B cell (primary cell): ENCODE measurements at regions not wholly inside any gene's neighbourhood (a gene's known extent, or its start where the extent isn't known, plus 50 kb on each side); places are given as distances from the start of the nearest gene placed in this dataset.

ENCODE experiments used
- EZH2 ChIP-seq: IDR thresholded peaks from 2 replicates; pipeline ENCODE4 v1.6.1; 2012; ENCODE audit warnings: borderline replicate concordance, low read depth, mild to moderate bottlenecking, moderate library complexity, low read length; ENCODE audit not compliant: insufficient read depth, poor library complexity, severe bottlenecking
- TF ChIP-seq, protein P1 (sequence below): fragments of 200-600 bp; IDR thresholded peaks from one replicate; pipeline ENCODE4 v1.8.0; 2022; ENCODE audit warnings: antibody characterized with exemption, mild to moderate bottlenecking

DNA sequence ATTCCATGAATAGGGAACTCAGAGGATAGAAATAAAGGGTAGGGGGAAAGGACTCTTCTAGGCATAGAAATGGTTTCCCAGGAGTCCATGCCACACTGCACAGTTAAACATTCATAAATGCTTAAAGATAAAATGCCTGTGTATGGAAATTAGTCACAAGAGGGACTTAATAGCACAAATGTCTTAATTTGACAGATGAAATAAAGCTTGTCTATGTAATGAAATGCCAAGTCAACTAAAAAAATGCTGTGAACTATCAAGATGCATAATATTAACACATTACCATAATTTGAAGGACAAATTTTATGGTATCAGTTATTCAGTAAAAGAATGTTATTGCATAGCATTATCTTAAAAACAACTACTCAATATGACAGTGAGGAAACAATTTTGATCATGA, 553.2 kb upstream of the NETO1 start:
- TF ChIP-seq, protein P1, sequence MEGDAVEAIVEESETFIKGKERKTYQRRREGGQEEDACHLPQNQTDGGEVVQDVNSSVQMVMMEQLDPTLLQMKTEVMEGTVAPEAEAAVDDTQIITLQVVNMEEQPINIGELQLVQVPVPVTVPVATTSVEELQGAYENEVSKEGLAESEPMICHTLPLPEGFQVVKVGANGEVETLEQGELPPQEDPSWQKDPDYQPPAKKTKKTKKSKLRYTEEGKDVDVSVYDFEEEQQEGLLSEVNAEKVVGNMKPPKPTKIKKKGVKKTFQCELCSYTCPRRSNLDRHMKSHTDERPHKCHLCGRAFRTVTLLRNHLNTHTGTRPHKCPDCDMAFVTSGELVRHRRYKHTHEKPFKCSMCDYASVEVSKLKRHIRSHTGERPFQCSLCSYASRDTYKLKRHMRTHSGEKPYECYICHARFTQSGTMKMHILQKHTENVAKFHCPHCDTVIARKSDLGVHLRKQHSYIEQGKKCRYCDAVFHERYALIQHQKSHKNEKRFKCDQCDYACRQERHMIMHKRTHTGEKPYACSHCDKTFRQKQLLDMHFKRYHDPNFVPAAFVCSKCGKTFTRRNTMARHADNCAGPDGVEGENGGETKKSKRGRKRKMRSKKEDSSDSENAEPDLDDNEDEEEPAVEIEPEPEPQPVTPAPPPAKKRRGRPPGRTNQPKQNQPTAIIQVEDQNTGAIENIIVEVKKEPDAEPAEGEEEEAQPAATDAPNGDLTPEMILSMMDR: no peak
- TF ChIP-seq EZH2: no peak
